MCF 10A (cell line): ENCODE measurements at regions not wholly inside any gene's neighbourhood (a gene's known extent, or its start where the extent isn't known, plus 50 kb on each side); places are given as distances from the start of the nearest gene placed in this dataset.

Experiments used
- BruUV-seq: library from RNA; stranded (reverse); fragments of 400-500 nt; replicated peaks from 2 replicates; lab custom pipeline; 2021; lab: Mats Ljungman, UMichigan
- CTCF ChIA-PET: fragments of 300-600 bp; sonication (Branson Sonifier 250); formaldehyde crosslinking; extraction: SDS; loops from one replicate; lab custom pipeline; 2021; ENCODE audit warnings: antibody characterized with exemption, inconsistent platforms; lab: Yijun Ruan, JAX
- POLR2A ChIA-PET: fragments of 300-600, 350-650 bp; sonication (Branson Sonifier 250); formaldehyde crosslinking; extraction: SDS; loops from one replicate; lab custom pipeline; 2020; ENCODE audit warnings: antibody characterized with exemption, inconsistent platforms; lab: Yijun Ruan, JAX
- DNase-seq: peaks from one replicate; pipeline ENCODE4 v3.0.0-alpha.2; 2018; ENCODE audit not compliant: unreplicated experiment
- H3K27ac Mint-ChIP-seq: one replicate; pipeline ENCODE4 v1.8.0; 2022; ENCODE audit warnings: mild to moderate bottlenecking, low read depth, mixed read lengths; ENCODE audit not compliant: unreplicated experiment
- H3K27me3 Mint-ChIP-seq: one replicate; pipeline ENCODE4 v1.8.0; 2022; ENCODE audit warnings: mixed read lengths; ENCODE audit not compliant: insufficient read depth, unreplicated experiment
- H3K36me3 Mint-ChIP-seq: one replicate; pipeline ENCODE4 v1.8.0; 2022; ENCODE audit warnings: mild to moderate bottlenecking, moderate library complexity, mixed read lengths; ENCODE audit not compliant: insufficient read depth, unreplicated experiment
- H3K4me1 Mint-ChIP-seq: one replicate; pipeline ENCODE4 v1.8.0; 2022; ENCODE audit warnings: mixed read lengths; ENCODE audit not compliant: insufficient read depth, unreplicated experiment
- H3K4me3 Mint-ChIP-seq: one replicate; pipeline ENCODE4 v1.8.0; 2022; ENCODE audit warnings: mild to moderate bottlenecking, moderate library complexity, mixed read lengths; ENCODE audit not compliant: unreplicated experiment
- H3K9me3 Mint-ChIP-seq: one replicate; pipeline ENCODE4 v1.8.0; 2022; ENCODE audit warnings: mixed read lengths; ENCODE audit not compliant: unreplicated experiment
- intact Hi-C: fragments of 100-400 bp; cut with micrococcal nuclease; formaldehyde crosslinking; loops from 2 replicates; pipeline ENCODE4 v1.14.1; 2022
- TF ChIP-seq, protein P1 (sequence below): fragments of 200-600 bp; IDR thresholded peaks from one replicate; pipeline ENCODE4 v1.8.0; 2022; ENCODE audit warnings: antibody characterized with exemption, mild to moderate bottlenecking; ENCODE audit not compliant: unreplicated experiment

DNA sequence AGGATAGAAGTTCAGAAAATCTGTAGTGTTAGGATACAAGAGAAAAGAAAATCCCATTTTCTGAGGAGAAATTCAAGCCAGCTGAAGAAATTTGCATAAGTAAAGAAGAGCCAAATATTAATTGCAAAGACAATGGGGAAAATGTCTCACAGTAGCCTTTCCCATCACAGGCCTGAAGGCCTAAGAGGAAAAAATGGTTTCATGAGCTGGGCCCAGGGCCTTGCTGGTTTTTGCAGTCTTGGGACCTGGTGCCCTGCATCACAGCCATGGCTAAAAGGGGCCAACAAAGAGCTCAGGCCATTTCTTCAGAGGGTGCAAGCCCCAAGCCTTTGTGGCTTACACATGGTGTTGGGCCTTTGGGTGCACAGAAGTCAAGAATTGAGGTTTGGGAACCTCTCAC is 413.6 kb upstream of the CYRIA start:
- DNase-seq, result no peak
- intact Hi-C loops, result no loop called here
- Mint-ChIP-seq H3K4me3 (no peak overlapping the region), H3K4me1 (no peaks in the 10 kb centered on the region), H3K27me3 (no peaks in the 10 kb centered on the region), H3K36me3 (no peaks in the 10 kb centered on the region), H3K27ac (no peak overlapping the region), H3K9me3 (peaks cover 8% of the 10 kb centered on the region)
- no TSS peak for BruUV-seq
- TF ChIP-seq, protein P1, sequence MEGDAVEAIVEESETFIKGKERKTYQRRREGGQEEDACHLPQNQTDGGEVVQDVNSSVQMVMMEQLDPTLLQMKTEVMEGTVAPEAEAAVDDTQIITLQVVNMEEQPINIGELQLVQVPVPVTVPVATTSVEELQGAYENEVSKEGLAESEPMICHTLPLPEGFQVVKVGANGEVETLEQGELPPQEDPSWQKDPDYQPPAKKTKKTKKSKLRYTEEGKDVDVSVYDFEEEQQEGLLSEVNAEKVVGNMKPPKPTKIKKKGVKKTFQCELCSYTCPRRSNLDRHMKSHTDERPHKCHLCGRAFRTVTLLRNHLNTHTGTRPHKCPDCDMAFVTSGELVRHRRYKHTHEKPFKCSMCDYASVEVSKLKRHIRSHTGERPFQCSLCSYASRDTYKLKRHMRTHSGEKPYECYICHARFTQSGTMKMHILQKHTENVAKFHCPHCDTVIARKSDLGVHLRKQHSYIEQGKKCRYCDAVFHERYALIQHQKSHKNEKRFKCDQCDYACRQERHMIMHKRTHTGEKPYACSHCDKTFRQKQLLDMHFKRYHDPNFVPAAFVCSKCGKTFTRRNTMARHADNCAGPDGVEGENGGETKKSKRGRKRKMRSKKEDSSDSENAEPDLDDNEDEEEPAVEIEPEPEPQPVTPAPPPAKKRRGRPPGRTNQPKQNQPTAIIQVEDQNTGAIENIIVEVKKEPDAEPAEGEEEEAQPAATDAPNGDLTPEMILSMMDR, result no peak
- CTCF ChIA-PET, result no interaction called here
- POLR2A ChIA-PET, result no interaction called here

DNA sequence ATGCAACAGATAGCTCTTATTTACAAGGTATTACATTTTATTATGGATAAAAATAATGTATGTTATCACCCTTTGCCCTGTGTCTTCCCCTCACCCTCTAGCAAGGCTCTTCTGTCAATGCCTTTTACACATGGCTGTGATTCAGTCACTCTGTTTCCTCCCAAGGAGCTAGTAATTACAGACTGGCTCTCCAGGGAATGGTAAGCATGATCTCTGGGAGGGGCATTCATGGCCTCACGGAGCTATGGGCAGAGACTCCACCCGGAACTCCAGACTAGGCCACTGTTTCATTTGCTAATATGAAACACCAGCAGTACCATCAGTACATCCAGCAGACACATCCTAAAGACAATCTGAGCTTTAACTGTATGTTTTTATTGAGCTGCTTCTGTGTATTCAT is 410.9 kb upstream of the CYRIA start:
- ChIA-PET POLR2A (no interaction called here), CTCF (interaction anchor here (0.6 kb wide), 2 partner anchors 100 to 594 kb away, joined by 3 to 4 read pairs; no protein-coding TSS in a partner anchor)
- Mint-ChIP-seq H3K4me3 (no peak overlapping the region), H3K27ac (no peak overlapping the region), H3K4me1 (no peaks in the 10 kb centered on the region), H3K27me3 (no peaks in the 10 kb centered on the region), H3K9me3 (peaks cover 8% of the 10 kb centered on the region), H3K36me3 (no peaks in the 10 kb centered on the region)
- BruUV-seq, result no TSS peak
- DNase-seq, result no peak
- intact Hi-C loops, result no loop called here
- TF ChIP-seq, protein P1, result no peak

DNA sequence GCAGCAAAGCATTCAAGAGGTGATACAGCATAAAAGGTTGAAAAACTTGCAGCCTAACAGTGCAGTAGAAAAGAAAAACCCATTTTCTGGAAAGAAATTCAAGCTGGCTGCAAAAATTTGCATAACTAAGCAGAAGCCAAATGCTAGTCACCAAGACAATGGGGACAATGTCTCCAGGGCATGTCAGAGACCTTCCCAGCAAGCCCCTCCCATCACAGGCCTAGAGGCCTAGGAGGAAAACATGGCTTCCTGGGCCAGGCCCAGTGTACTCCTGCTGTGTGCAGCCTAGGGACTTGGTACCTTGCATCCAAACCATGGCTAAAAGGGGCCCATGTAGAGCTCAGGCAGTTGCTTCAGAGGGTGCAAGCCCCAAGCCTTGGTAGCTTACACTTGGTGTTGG is 405.1 kb upstream of the CYRIA start:
- intact Hi-C loops, result no loop called here
- Mint-ChIP-seq H3K27ac (no peak overlapping the region), H3K27me3 (no peaks in the 10 kb centered on the region), H3K4me1 (no peaks in the 10 kb centered on the region), H3K36me3 (no peaks in the 10 kb centered on the region), H3K9me3 (peaks cover 10% of the 10 kb centered on the region), H3K4me3 (no peak overlapping the region)
- BruUV-seq, result no TSS peak
- DNase-seq, result no peak
- POLR2A ChIA-PET, result no interaction called here
- TF ChIP-seq, protein P1, result no peak
- CTCF ChIA-PET, result interaction anchor here (0.6 kb wide), 1 partner anchor 138 kb away, joined by 3 read pairs; no protein-coding TSS in a partner anchor

DNA sequence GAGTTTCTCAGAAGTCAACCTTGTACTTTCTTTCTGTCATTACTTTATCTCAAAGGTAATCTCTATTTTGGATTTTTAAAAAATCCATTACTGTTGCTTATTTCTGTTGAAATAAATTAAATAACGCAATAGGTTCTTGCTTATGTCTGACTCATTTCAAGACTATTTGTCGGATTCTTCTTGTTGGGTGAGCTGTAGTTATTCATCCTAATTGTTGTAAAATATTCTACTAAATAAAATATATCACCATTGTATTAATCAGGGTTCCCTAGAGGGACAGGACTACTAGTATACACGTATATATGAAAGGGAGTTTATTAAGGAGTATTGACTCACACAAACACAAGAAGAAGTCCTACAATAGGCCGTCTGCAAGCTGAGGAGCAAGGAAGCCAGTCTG is 403.9 kb upstream of the CYRIA start:
- peak; percentile 16 for DNase-seq
- no TSS peak for BruUV-seq
- peaks cover 8% of the 10 kb centered on the region for H3K9me3 Mint-ChIP-seq
- H3K27ac Mint-ChIP-seq, result no peak overlapping the region
- H3K4me3 Mint-ChIP-seq, result no peak overlapping the region
- H3K27me3 Mint-ChIP-seq, result no peaks in the 10 kb centered on the region
- H3K36me3 Mint-ChIP-seq, result no peaks in the 10 kb centered on the region
- TF ChIP-seq, protein P1, result no peak
- no peaks in the 10 kb centered on the region for H3K4me1 Mint-ChIP-seq
- CTCF ChIA-PET, result interaction anchor here (0.6 kb wide), 1 partner anchor 154 kb away, joined by 3 read pairs; no protein-coding TSS in a partner anchor
- intact Hi-C loops, result no loop called here
- POLR2A ChIA-PET, result interaction anchor here (0.6 kb wide), 1 partner anchor 1161 kb away, joined by 3 read pairs; no protein-coding TSS in a partner anchor
